HEK293 (cell line): ENCODE measurements at regions not wholly inside any gene's neighbourhood (a gene's known extent, or its start where the extent isn't known, plus 50 kb on each side); places are given as distances from the start of the nearest gene placed in this dataset.

Source experiments
- CTCF ChIA-PET: fragments of 350-600 bp; formaldehyde crosslinking; extraction: SDS; loops from one replicate; lab custom pipeline; 2021; ENCODE audit warnings: antibody characterized with exemption; lab: Yijun Ruan, JAX
- POLR2A ChIA-PET: fragments of 300-600 bp; formaldehyde crosslinking; extraction: SDS; loops from one replicate; lab custom pipeline; 2020; ENCODE audit warnings: antibody characterized with exemption, inconsistent platforms; lab: Yijun Ruan, JAX
- H3K27ac ChIP-seq: fragments of 200-500 bp; sonication (Bioruptor generic); 2 replicates; pipeline ENCODE4 v1.5.1; 2014; ENCODE audit warnings: low read depth, low read length, control low read depth, inconsistent platforms; ENCODE audit errors: extremely low read depth
- H3K36me3 ChIP-seq, 2 experiments: fragments of 200-500 bp in 1 of 2; sonication (Bioruptor generic) in 1 of 2; 1 replicate in 1 of 2; 2 replicates in 1 of 2; pipeline ENCODE4 v1.5.1; 2014 to 2017; ENCODE audit warnings: inconsistent platforms in 2 of 2, low read length in 2 of 2; ENCODE audit not compliant: control insufficient read depth in 2 of 2, insufficient read depth in 1 of 2
- H3K4me1 ChIP-seq: fragments of 200-500 bp; sonication (Bioruptor generic); 2 replicates; pipeline ENCODE4 v1.5.1; 2014; ENCODE audit warnings: mild to moderate bottlenecking, low read length, inconsistent platforms; ENCODE audit not compliant: control insufficient read depth, insufficient read depth
- H3K4me3 ChIP-seq: 2 replicates; pipeline ENCODE4 v1.5.1; 2011; ENCODE audit warnings: low read depth, mild to moderate bottlenecking, control low read depth, low read length, moderate library complexity
- H3K9me3 ChIP-seq: fragments of 200-500 bp; sonication (Bioruptor generic); 2 replicates; pipeline ENCODE4 v1.5.1; 2014; ENCODE audit warnings: low read depth, low read length, inconsistent platforms; ENCODE audit not compliant: control insufficient read depth, insufficient read depth
- GFI1B ChIP-seq: fragments of 450-650 bp; formaldehyde crosslinking; IDR thresholded peaks from 2 replicates; pipeline ENCODE4 v1.5.1; 2016; ENCODE audit warnings: missing biosample characterization, missing genetic modification characterization
- RBAK ChIP-seq: fragments of 450-650 bp; formaldehyde crosslinking; IDR thresholded peaks from 2 replicates; pipeline ENCODE4 v1.5.1; 2016; ENCODE audit warnings: missing biosample characterization, missing genetic modification characterization
- SP3 ChIP-seq: fragments of 450-650 bp; formaldehyde crosslinking; IDR thresholded peaks from 2 replicates; pipeline ENCODE4 v1.5.1; 2016; ENCODE audit warnings: missing biosample characterization, missing genetic modification characterization
- ZBTB48 ChIP-seq: fragments of 450-650 bp; formaldehyde crosslinking; IDR thresholded peaks from 2 replicates; pipeline ENCODE4 v1.5.1; 2016; ENCODE audit warnings: missing biosample characterization, missing genetic modification characterization
- ZFP37 ChIP-seq: fragments of 450-650 bp; formaldehyde crosslinking; IDR thresholded peaks from 2 replicates; pipeline ENCODE4 v1.5.1; 2016; ENCODE audit warnings: missing biosample characterization, missing genetic modification characterization
- ZNF140 ChIP-seq: fragments of 450-650 bp; formaldehyde crosslinking; IDR thresholded peaks from 2 replicates; pipeline ENCODE4 v1.5.1; 2016; ENCODE audit warnings: missing biosample characterization, missing genetic modification characterization
- ZNF366 ChIP-seq: fragments of 450-650 bp; formaldehyde crosslinking; conservative IDR thresholded peaks from 2 replicates; pipeline ENCODE4 v1.5.1; 2016; ENCODE audit warnings: missing biosample characterization, missing genetic modification characterization
- ZNF423 ChIP-seq: fragments of 450-650 bp; formaldehyde crosslinking; IDR thresholded peaks from 2 replicates; pipeline ENCODE4 v1.5.1; 2016; ENCODE audit warnings: missing biosample characterization, missing genetic modification characterization
- ZNF555 ChIP-seq: fragments of 450-650 bp; formaldehyde crosslinking; conservative IDR thresholded peaks from 2 replicates; pipeline ENCODE4 v1.5.1; 2017; ENCODE audit warnings: missing biosample characterization, mild to moderate bottlenecking, missing genetic modification characterization, inconsistent platforms
- ZNF561 ChIP-seq: fragments of 450-650 bp; IDR thresholded peaks from 2 replicates; pipeline ENCODE4 v1.5.1; 2018; ENCODE audit warnings: missing biosample characterization, missing genetic modification characterization, borderline replicate concordance
- ZNF623 ChIP-seq: fragments of 450-650 bp; formaldehyde crosslinking; IDR thresholded peaks from 2 replicates; pipeline ENCODE4 v1.5.1; 2016; ENCODE audit warnings: missing biosample characterization, missing genetic modification characterization
- ZNF747 ChIP-seq: fragments of 450-650 bp; formaldehyde crosslinking; IDR thresholded peaks from 2 replicates; pipeline ENCODE4 v1.5.1; 2016; ENCODE audit warnings: missing biosample characterization, missing genetic modification characterization
- ZNF76 ChIP-seq: fragments of 450-650 bp; formaldehyde crosslinking; IDR thresholded peaks from 2 replicates; pipeline ENCODE4; 2016; ENCODE audit warnings: low read depth, missing biosample characterization, missing genetic modification characterization, borderline replicate concordance
- ZNF777 ChIP-seq: fragments of 450-650 bp; formaldehyde crosslinking; IDR thresholded peaks from 2 replicates; pipeline ENCODE4 v1.5.1; 2017; ENCODE audit warnings: missing biosample characterization, missing genetic modification characterization, borderline replicate concordance
- TF ChIP-seq, protein P1 (sequence below): fragments of 450-650 bp; formaldehyde crosslinking; IDR thresholded peaks from 2 replicates; pipeline ENCODE4 v1.5.1; 2016; ENCODE audit warnings: missing biosample characterization, missing genetic modification characterization
- TF ChIP-seq, protein P2 (sequence below): fragments of 450-650 bp; formaldehyde crosslinking; IDR thresholded peaks from 2 replicates; pipeline ENCODE4 v1.5.1; 2016; ENCODE audit warnings: missing biosample characterization, missing genetic modification characterization
- TF ChIP-seq, protein P3 (sequence below): fragments of 450-650 bp; IDR thresholded peaks from 2 replicates; pipeline ENCODE4 v1.5.1; 2018; ENCODE audit warnings: missing biosample characterization, missing genetic modification characterization

DNA sequence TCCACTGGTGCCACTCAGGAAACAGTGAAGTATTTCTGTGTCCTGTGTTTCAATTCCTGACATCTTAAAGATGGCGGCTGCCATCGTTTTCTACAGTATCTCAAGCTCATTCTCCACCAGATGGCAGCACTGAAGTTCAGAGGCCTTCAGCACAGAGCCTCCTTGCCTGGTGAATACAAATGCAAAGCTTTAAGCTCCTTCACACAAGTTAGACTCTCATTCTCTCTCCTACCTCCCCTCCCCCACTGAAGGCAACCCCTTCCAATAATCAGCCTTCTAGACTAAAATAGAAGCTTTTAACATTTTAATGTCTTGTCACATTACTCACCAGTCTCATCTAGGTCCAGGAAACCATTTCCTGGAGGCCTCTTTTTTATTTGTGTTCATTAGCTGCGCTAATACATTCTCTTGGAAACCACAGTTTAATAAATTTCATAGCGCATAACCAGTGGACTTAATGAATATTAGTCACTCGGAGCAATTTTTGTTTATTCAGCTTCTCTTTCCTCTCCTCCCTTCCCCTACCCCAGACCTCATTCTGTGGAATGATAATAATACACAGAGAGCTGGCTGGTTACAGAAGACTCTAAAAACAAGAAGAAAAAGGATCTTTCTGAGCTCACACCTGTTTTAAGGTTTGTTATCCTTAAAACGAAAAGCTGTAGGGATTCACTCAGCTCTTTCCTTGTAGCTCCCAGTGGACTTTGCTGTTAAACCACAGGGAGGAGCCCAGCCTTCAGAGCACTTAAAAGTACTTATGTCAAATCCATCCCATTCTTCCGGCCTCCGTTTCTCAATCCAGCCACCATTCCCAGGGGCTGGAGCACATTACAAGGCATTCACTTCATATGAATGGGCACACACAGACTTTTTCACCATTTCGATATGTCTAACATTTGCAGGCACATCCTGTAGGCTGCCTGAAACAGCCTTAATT, 384.9 kb downstream of the HLX start (continued):
- TF ChIP-seq GFI1B (tag by site-specific recombination), result no peak
- TF ChIP-seq, protein P1, sequence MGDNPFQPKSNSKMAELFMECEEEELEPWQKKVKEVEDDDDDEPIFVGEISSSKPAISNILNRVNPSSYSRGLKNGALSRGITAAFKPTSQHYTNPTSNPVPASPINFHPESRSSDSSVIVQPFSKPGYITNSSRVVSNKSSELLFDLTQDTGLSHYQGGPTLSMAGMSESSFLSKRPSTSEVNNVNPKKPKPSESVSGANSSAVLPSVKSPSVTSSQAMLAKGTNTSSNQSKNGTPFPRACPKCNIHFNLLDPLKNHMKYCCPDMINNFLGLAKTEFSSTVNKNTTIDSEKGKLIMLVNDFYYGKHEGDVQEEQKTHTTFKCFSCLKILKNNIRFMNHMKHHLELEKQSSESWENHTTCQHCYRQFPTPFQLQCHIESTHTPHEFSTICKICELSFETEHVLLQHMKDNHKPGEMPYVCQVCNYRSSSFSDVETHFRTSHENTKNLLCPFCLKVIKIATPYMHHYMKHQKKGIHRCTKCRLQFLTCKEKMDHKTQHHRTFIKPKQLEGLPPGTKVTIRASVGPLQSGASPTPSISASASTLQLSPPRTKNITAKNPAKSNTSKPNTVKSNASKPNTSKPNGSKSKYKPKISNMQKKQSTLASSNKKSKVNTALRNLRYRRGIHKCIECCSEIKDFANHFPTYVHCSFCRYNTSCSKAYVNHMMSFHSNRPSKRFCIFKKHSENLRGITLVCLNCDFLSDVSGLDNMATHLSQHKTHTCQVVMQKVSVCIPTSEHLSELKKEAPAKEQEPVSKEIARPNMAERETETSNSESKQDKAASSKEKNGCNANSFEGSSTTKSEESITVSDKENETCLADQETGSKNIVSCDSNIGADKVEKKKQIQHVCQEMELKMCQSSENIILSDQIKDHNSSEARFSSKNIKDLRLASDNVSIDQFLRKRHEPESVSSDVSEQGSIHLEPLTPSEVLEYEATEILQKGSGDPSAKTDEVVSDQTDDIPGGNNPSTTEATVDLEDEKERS, result peak; percentile 89; the same call in 1 of the 2 replicates
- TF ChIP-seq ZFP37 (tag by site-specific recombination), result no peak
- no peak for TF ChIP-seq SP3 (tag by site-specific recombination)
- TF ChIP-seq, protein P2, sequence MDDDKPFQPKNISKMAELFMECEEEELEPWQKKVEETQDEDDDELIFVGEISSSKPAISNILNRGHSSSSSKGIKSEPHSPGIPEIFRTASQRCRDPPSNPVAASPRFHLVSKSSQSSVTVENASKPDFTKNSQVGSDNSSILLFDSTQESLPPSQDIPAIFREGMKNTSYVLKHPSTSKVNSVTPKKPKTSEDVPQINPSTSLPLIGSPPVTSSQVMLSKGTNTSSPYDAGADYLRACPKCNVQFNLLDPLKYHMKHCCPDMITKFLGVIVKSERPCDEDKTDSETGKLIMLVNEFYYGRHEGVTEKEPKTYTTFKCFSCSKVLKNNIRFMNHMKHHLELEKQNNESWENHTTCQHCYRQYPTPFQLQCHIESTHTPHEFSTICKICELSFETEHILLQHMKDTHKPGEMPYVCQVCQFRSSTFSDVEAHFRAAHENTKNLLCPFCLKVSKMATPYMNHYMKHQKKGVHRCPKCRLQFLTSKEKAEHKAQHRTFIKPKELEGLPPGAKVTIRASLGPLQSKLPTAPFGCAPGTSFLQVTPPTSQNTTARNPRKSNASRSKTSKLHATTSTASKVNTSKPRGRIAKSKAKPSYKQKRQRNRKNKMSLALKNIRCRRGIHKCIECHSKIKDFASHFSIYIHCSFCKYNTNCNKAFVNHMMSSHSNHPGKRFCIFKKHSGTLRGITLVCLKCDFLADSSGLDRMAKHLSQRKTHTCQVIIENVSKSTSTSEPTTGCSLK, result no peak
- TF ChIP-seq, protein P3, sequence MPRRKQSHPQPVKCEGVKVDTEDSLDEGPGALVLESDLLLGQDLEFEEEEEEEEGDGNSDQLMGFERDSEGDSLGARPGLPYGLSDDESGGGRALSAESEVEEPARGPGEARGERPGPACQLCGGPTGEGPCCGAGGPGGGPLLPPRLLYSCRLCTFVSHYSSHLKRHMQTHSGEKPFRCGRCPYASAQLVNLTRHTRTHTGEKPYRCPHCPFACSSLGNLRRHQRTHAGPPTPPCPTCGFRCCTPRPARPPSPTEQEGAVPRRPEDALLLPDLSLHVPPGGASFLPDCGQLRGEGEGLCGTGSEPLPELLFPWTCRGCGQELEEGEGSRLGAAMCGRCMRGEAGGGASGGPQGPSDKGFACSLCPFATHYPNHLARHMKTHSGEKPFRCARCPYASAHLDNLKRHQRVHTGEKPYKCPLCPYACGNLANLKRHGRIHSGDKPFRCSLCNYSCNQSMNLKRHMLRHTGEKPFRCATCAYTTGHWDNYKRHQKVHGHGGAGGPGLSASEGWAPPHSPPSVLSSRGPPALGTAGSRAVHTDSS (tag by site-specific recombination), result no peak
- no peak for TF ChIP-seq ZNF747 (tag by site-specific recombination)

DNA sequence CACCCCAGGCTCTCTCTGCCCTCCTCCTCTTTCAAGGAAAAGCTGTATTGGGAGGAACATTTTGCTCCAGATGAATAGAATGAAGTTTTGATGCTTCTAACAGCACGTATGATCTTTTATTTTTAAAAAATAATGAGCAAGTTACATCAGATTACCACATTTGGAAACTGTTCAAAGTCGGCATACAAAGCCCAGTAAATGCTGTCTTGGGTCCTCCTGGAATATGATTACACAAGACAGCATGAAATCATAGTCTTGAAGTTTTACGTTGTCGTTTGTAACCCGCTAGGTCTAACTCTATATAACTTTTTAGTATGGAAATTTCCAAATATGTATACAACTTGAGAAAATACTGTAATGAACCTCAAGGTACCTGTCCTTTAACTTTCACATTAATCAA, 385.6 kb downstream of the HLX start:
- H3K27ac ChIP-seq, result no peak overlapping the region
- no peaks in the 10 kb centered on the region for H3K36me3 ChIP-seq
- H3K4me3 ChIP-seq, result no peak overlapping the region
- TF ChIP-seq ZNF76 (tag by site-specific recombination) (no peak), ZNF561 (tag by site-specific recombination) (no peak), ZBTB48 (tag by site-specific recombination) (no peak), ZNF777 (tag by site-specific recombination) (no peak), ZNF623 (tag by site-specific recombination) (no peak), ZNF366 (tag by site-specific recombination) (no peak), ZNF140 (tag by site-specific recombination) (no peak), ZNF555 (no peak), RBAK (no peak)
- CTCF ChIA-PET, result interaction anchor here (0.7 to 6.8 kb wide), 14 partner anchors 9 to 1190 kb away, joined by 3 to 115 read pairs (median 6); no protein-coding TSS in a partner anchor
- POLR2A ChIA-PET, result no interaction called here
- peaks cover 3% of the 10 kb centered on the region for H3K4me1 ChIP-seq
- no peaks in the 10 kb centered on the region for H3K9me3 ChIP-seq

DNA sequence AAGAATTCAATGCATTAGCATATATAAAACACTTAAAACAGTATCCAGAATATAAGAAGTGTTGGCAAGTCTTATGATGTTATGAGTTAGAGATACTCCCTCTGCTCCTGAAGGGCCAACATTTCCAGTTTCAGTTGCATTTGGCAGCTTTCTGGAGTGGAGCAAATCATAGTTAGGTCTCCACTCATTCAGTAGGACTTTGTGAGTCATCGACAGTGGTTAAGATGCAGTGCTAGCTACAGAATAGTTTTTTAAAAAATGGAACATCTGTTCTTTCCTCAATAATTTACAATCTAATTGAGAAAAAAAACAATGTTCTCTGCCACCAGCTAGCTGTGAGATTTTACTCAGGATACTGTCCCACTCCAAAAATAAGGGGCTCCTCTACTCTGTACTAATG, 389.1 kb downstream of the HLX start:
- ChIA-PET POLR2A (no interaction called here), CTCF (interaction anchor here (0.6 to 0.7 kb wide), 2 partner anchors 23 to 65 kb away, joined by 3 read pairs; no protein-coding TSS in a partner anchor)
- H3K4me3 ChIP-seq, result no peak overlapping the region
- no peaks in the 10 kb centered on the region for H3K9me3 ChIP-seq
- peaks cover 3% of the 10 kb centered on the region for H3K4me1 ChIP-seq
- no peak overlapping the region for H3K27ac ChIP-seq
- no peaks in the 10 kb centered on the region for H3K36me3 ChIP-seq
- no peak for TF ChIP-seq ZNF423
